GM18867 (cell line): ENCODE measurements at regions not wholly inside any gene's neighbourhood (a gene's known extent, or its start where the extent isn't known, plus 50 kb on each side); places are given as distances from the start of the nearest gene placed in this dataset.

Source experiments
- ATAC-seq: cut with Tn5 transposase; IDR thresholded peaks from one replicate; pipeline ENCODE4 v1.9.1; 2021; ENCODE audit warnings: mild to moderate bottlenecking, moderate library complexity; ENCODE audit not compliant: unreplicated experiment

- no peak for ATAC-seq
Observed at GRCh38 chr4:89373394-89373793, 65.8 kb upstream of the GPRIN3 start.

- ATAC-seq, result no peak
Observed at GRCh38 chr4:89371614-89372013, 64.0 kb upstream of the GPRIN3 start.

GRCh38 chr4:89369581-89369980 lies 62.0 kb upstream of the GPRIN3 start:
- ATAC-seq, result no peak

GRCh38 chr4:89368861-89369260 lies 61.3 kb upstream of the GPRIN3 start:
- ATAC-seq, result no peak

- no peak for ATAC-seq
Observed at GRCh38 chr4:89365776-89366175, 58.2 kb upstream of the GPRIN3 start.

GRCh38 chr4:89365375-89365774 lies 57.8 kb upstream of the GPRIN3 start:
- no peak for ATAC-seq

GRCh38 chr4:89364541-89364940 lies 56.9 kb upstream of the GPRIN3 start:
- ATAC-seq, result no peak

GRCh38 chr4:89363786-89364185 lies 56.2 kb upstream of the GPRIN3 start:
- no peak for ATAC-seq

- no peak for ATAC-seq
Observed at GRCh38 chr4:89358935-89359638, 51.5 kb upstream of the GPRIN3 start.

GRCh38 chr4:89357787-89358186 lies 50.2 kb upstream of the GPRIN3 start:
- no peak for ATAC-seq
